HG03571 (cell line): ENCODE measurements at regions not wholly inside any gene's neighbourhood (a gene's known extent, or its start where the extent isn't known, plus 50 kb on each side); places are given as distances from the start of the nearest gene placed in this dataset.
"Not testable (repeated sequence)": the region's sequence is repeated elsewhere in the genome, so short reads cannot be mapped to it uniquely, and the experiment has no call there.

Source experiments
- ATAC-seq: cut with Tn5 transposase; IDR thresholded peaks from one replicate; pipeline ENCODE4 v1.9.1; 2021; ENCODE audit not compliant: unreplicated experiment

- ATAC-seq = no peak
Observed at GRCh38 chr1:90826024-90826423, 108.9 kb upstream of the BARHL2 start.

- ATAC-seq = no peak
Observed at GRCh38 chr1:90824551-90824950, 107.4 kb upstream of the BARHL2 start.

DNA sequence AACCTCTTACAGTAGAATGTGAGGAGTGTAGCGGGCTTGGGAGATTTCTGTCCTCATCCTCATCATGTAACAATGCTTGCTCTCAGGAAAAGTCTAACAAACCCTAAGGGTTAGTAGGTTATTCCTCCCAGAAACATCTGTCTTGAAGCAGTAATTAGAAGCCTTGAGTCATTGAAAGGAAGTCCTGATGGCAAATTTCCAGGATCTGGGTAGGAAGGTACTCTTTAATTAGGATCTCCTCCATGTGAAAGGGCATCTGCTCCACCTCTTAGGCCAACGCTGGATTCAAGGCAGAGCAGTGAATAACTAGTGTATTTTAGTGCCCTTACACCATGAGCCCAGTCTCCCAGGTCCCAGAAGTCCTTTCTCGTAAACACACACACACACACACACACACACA, 106.6 kb upstream of the BARHL2 start:
- ATAC-seq = no peak

DNA sequence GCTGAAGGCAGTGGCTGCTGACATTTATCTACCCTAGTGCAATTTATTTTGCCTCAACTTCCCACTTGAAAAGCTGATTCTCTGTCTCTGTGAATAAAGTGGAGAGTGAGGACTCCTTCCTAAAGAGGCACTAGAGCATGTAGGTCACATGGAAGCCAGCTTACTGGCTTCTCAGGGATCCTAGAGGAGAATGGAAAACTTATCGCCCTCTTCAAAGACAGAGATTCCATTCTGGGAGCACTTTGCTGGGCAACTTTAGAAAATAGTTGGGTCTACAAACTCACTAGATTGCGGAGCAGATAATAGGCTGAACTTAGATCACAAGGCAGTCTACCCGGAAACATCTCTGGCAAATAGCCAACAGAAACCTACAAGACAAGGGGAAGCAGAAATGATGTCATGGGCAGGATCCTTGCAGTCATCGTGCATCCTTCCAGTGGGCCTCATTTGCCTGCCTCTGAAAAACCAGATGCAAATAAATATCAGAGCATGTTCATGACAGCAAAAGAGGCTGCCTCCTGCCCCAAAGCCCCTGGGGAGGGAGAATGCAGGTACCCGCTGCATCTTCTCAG, 104.8 kb upstream of the BARHL2 start:
- ATAC-seq = no peak

GRCh38 chr1:90821152-90821787, 104.2 kb upstream of the BARHL2 start:
- no peak for ATAC-seq

DNA sequence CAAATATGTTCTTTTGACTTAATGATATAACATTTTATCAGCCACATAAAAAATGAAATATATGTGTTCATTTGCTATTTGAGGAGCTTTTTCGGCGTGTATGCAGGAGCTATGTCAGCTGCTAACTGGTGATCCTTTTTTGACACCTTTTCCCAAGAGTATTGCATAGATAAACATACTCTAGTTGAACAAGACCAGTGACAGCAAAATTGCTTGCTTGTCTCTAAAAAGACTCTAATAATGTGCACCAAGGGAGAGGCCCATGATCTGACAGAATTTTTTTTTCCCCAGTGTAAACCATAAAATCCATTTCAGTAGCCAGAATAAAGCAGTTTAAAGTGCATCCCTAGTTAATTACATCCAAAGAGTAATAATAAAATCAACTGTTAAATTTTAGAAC, 103.6 kb upstream of the BARHL2 start:
- ATAC-seq = no peak

DNA sequence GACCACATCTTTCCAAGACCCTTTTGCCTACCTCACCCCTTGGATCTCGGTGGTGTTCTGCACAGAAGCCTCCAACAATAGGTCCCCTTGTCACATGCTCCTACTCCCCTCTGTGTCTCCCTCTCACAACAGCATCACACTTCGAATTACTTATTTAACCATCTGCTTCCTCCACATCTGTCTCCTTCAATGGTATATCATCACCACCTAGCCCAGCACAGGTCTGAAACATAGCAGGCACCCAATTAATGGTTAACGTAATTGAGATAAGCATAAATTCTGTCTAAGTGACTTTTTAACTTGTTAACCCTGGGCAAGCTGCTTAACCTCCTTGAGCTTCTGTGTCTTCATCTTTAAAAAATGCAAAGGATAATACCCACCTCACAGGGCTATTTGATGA, 100.3 kb upstream of the BARHL2 start:
- no peak for ATAC-seq

GRCh38 chr1:90812237-90812636, 95.1 kb upstream of the BARHL2 start:
- not testable (repeated sequence) for ATAC-seq

- not testable (repeated sequence) for ATAC-seq
Observed at GRCh38 chr1:90811444-90811950, 94.4 kb upstream of the BARHL2 start.

DNA sequence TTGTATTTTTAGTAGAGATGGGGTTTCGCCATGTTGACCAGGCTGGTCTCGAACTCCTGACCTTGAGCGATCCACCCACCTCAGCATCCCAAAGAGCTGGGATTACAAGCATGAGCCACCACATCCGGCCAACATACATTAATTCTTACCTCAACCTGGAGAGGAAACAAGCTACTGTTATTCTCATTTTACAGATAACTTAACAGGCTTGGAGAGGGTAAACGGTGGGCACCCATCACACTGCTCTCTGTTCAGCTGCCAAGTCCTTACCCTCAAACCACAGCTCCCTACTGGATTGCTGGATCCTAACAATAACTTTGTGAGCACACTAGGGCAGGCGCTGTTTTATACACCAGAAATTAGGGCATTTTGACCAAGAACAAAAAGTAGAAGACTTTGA, 93.6 kb upstream of the BARHL2 start:
- ATAC-seq = no peak

- no peak for ATAC-seq
Observed at GRCh38 chr1:90809996-90810395, 92.9 kb upstream of the BARHL2 start.

GRCh38 chr1:90809093-90809492, 92.0 kb upstream of the BARHL2 start:
- no peak for ATAC-seq

- no peak for ATAC-seq
Observed at GRCh38 chr1:90807329-90807728, 90.2 kb upstream of the BARHL2 start.

DNA sequence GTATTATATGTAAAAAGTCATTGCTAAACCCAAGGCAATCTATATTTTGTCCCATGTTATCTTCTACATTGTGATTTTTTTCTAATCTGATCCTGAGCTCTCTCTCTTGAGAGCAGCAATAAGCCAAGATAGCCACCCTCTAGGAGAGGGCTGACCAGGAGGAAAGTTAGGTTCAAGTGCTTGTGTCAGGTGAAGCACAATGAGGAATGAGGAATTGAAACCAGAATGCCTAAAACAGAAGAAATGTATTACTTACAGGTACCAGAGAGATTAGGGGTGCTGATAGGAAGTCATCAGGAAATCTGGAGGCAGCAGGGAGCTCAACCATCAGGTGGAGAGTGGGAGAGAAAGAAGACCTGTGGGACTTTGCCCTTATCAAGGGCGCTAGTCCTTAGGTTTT, 85.5 kb upstream of the BARHL2 start:
- no peak for ATAC-seq

DNA sequence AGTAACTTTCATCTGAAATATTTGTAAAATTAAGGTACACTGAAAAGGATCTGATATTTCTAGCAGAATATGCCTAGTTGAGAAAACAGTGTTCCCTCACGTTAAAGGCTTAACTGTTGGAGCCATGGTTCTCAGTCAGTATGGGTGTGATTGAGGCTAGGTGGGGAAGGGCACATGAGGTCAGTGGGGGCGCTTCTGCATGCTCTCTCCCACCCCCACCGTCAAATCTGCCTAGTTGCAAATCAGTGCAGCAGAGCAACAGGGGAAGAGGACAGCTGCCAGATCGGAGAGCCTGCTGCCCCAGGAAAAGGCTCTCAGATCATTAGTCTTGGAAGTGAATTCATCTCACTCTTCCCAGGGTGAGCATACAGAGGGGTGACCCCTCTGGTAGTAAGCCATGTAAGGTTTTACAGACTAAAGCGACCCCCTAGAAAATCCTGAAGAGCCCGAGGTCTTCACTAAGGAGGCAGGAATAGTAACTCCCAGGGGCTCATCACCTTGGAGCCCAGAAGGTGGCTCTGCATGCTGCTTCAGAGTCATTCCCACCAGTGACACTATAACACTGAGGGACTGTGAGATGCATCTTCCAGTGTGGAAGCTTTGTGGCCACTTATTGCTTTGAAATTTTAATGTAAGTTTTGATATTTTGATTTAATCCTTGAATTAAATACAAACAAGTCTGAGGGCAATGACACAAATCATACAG, 83.1 kb upstream of the BARHL2 start:
- no peak for ATAC-seq

- no peak for ATAC-seq
Observed at GRCh38 chr1:90799326-90799725, 82.2 kb upstream of the BARHL2 start.

DNA sequence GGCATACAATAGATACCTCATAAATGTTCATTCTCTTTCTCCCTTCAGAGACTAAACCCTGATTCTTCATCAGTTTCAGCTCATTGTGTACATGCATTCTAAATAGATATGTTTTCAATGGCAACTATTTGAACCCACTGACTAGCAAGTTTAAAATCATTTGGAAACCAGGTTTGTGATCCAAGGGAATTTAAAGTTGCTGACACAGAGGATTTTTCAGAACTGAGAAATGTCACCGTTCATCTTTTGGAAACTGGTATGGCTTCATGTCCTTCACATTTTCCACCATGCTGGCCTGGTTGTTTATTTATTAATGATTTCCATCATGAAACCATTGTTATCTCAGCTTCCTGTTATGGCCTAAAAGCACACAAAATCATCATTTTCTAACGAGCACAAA, 81.8 kb upstream of the BARHL2 start:
- ATAC-seq = no peak

DNA sequence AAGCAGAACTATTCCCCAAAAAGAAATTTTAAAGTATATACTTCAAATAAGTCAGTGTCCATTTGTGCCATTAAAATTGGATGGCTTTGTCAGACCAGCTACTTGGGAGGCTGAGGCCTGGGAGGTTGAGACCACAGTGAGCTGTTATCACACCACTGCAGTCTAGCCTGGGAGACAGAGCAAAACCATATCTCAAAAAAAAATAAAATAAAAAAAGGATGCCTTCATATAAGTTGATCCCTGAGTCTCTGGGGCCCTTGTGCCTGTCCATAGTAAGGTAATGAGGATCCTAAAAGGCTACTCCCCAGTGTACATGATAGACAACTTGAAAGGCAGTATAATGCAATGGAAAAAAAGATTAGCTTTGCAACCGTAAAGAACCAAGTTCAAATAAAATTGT, 81.2 kb upstream of the BARHL2 start:
- no peak for ATAC-seq

GRCh38 chr1:90795431-90795830, 78.3 kb upstream of the BARHL2 start:
- ATAC-seq = no peak

- ATAC-seq = no peak
Observed at GRCh38 chr1:90786709-90787108, 69.6 kb upstream of the BARHL2 start.

GRCh38 chr1:90784186-90784847, 67.2 kb upstream of the BARHL2 start:
- no peak for ATAC-seq

DNA sequence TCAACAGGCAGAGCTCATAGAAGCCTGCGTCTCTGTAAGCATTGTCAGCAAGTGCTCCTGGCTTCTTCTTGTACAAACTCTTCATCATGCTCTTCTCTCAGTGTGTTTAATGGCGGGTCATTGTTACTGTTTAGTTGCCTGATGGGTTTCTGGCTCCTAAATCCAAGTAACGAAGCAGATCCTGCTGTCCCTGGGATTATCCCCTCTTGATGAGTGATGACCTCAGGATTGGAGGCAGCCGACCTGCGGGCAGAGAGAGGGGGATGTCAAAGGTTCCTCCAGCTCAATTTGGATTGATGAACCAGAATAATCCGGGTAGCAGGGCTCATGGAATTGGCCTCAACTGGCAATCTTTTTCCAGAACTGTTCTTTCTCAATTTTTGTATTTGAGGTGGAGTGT, 66.1 kb upstream of the BARHL2 start:
- no peak for ATAC-seq
